Small intestine (tissue), 7 donors: ENCODE measurements at regions not wholly inside any gene's neighbourhood (a gene's known extent, or its start where the extent isn't known, plus 50 kb on each side); places are given as distances from the start of the nearest gene placed in this dataset.
A peak's percentile ranks its signal among the peaks of the same experiment; 100 is the strongest.

Experiments used
- DNase-seq, 2 donors: peaks; one replicate each; pipeline versions ENCODE4 v3.0.0 to v3.0.0-alpha.2; 2013
- FAIRE-seq: peaks from 2 replicates; lab custom pipeline; 2012; peaks lifted over from hg19 to GRCh38; lab: Jason Lieb, UNC
- H3K27ac ChIP-seq, 3 donors: one replicate each; pipeline ENCODE4 v1.5.1; 2013; ENCODE audit warnings: low read length in 2 of 3, mild to moderate bottlenecking in 2 of 3, control low read depth in 1 of 3, inconsistent platforms in 1 of 3, low read depth in 1 of 3, moderate library complexity in 1 of 3
- H3K27me3 ChIP-seq, 3 donors: one replicate each; pipeline ENCODE4 v1.6.1; 2013; ENCODE audit warnings: low read length in 3 of 3, inconsistent platforms in 1 of 3; ENCODE audit not compliant: control insufficient read depth in 3 of 3, insufficient read depth in 3 of 3
- H3K36me3 ChIP-seq, 3 donors: one replicate each; pipeline ENCODE4 v1.6.1; 2013; ENCODE audit warnings: low read length in 3 of 3, inconsistent platforms in 1 of 3, low read depth in 1 of 3, mild to moderate bottlenecking in 1 of 3, moderate library complexity in 1 of 3; ENCODE audit not compliant: control insufficient read depth in 3 of 3, insufficient read depth in 2 of 3
- H3K4me1 ChIP-seq, 3 donors: one replicate each; pipeline ENCODE4 v1.6.1; 2013; ENCODE audit warnings: low read length in 2 of 3, inconsistent platforms in 1 of 3, low read depth in 1 of 3, mild to moderate bottlenecking in 1 of 3, moderate library complexity in 1 of 3; ENCODE audit not compliant: control insufficient read depth in 3 of 3, insufficient read depth in 2 of 3
- H3K4me3 ChIP-seq, 3 donors: one replicate each; pipeline ENCODE4 v1.5.1; 2013; ENCODE audit warnings: low read length in 3 of 3, control low read depth in 1 of 3, inconsistent platforms in 1 of 3, low read depth in 1 of 3, mild to moderate bottlenecking in 1 of 3, moderate library complexity in 1 of 3
- H3K9me3 ChIP-seq, 2 donors: one replicate each; pipeline ENCODE4 v1.6.1; 2013; ENCODE audit warnings: low read depth in 1 of 2, low read length in 1 of 2; ENCODE audit not compliant: control insufficient read depth in 2 of 2, insufficient read depth in 1 of 2
- WGBS, 3 donors: extraction: QIAGEN DNeasy Blood & Tissue Kit; methylation state at CpG; one replicate each; pipeline ENCODE4 v1.1.7; 2013; 5-methylcytosine and 5-hydroxymethylcytosine counted together
- donor health status: healthy with polysubstance abuse.
- donor health status: control.
- donor health status: control.
- donor health status: Bipolar disorder and iron deficiency.
- donor health status: healthy.

GRCh38 chr15:96267463-96267862 is 63.0 kb upstream of the NR2F2 start:
- Histone ChIP-seq H3K27me3 (no peaks in the 10 kb centered on the region), H3K27ac (no peak overlapping the region), H3K4me1 (peaks cover 0 to 26% (median 0%) of the 10 kb centered on the region in 3 donors), H3K9me3 (no peaks in the 10 kb centered on the region), H3K4me3 (no peak overlapping the region), H3K36me3 (no peaks in the 10 kb centered on the region)
- WGBS, 3 donors = 83 to 94% (median 92%) methylated on average over 4 of the region's 4 CpGs
- DNase-seq = no peak
- no peak for FAIRE-seq

GRCh38 chr15:96268442-96269204 is 61.9 kb upstream of the NR2F2 start:
- no peak overlapping the region for H3K27ac ChIP-seq
- 74 to 78% (median 75%) methylated on average over 14 of the region's 14 CpGs for WGBS, 3 donors

GRCh38 chr15:96270581-96271172 is 59.8 kb upstream of the NR2F2 start:
- no peak overlapping the region for H3K4me3 ChIP-seq
- WGBS, 3 donors = 63 to 77% (median 66%) methylated on average over 6 of the region's 6 CpGs
- H3K9me3 ChIP-seq = no peaks in the 10 kb centered on the region
- no peaks in the 10 kb centered on the region for H3K27me3 ChIP-seq
- FAIRE-seq = no peak
- no peaks in the 10 kb centered on the region for H3K4me1 ChIP-seq
- H3K36me3 ChIP-seq = peaks cover 0 to 3% (median 0%) of the 10 kb centered on the region in 3 donors
- DNase-seq = peak; percentile 27 to 78
- H3K27ac ChIP-seq = no peak overlapping the region

More at GRCh38 chr15:96268442-96269204, 61.9 kb upstream of the NR2F2 start:
- Histone ChIP-seq H3K27me3 (no peaks in the 10 kb centered on the region), H3K4me1 (peaks cover 0 to 14% (median 0%) of the 10 kb centered on the region in 3 donors), H3K9me3 (no peaks in the 10 kb centered on the region), H3K36me3 (peaks cover 0 to 2% (median 0%) of the 10 kb centered on the region in 3 donors), H3K4me3 (no peak overlapping the region)
- FAIRE-seq (no peak), DNase-seq (peak in 1 of 2 donors; percentile 26)

GRCh38 chr15:96272427-96272826 is 58.1 kb upstream of the NR2F2 start:
- no peak for FAIRE-seq

GRCh38 chr15:96273317-96274086 is 57.0 kb upstream of the NR2F2 start:
- 74 to 84% (median 76%) methylated on average over 15 of the region's 15 CpGs for WGBS, 3 donors
- H3K4me1 ChIP-seq = no peaks in the 10 kb centered on the region
- no peaks in the 10 kb centered on the region for H3K9me3 ChIP-seq
- no peak for DNase-seq
- no peaks in the 10 kb centered on the region for H3K27me3 ChIP-seq
- no peak for FAIRE-seq
- no peak overlapping the region for H3K27ac ChIP-seq
- peaks cover 0 to 5% (median 0%) of the 10 kb centered on the region in 3 donors for H3K36me3 ChIP-seq
- no peak overlapping the region for H3K4me3 ChIP-seq

More at GRCh38 chr15:96272427-96272826, 58.1 kb upstream of the NR2F2 start:
- 83 to 94% (median 93%) methylated on average over 1 of the region's 1 CpG for WGBS, 3 donors
- Histone ChIP-seq H3K4me3 (no peak overlapping the region), H3K9me3 (no peaks in the 10 kb centered on the region), H3K27ac (no peak overlapping the region), H3K36me3 (peaks cover 0 to 3% (median 0%) of the 10 kb centered on the region in 3 donors), H3K27me3 (no peaks in the 10 kb centered on the region), H3K4me1 (no peaks in the 10 kb centered on the region)
- no peak for DNase-seq

GRCh38 chr15:96274087-96274440 is 56.4 kb upstream of the NR2F2 start:
- FAIRE-seq (no peak), DNase-seq (no peak)
- Histone ChIP-seq H3K27ac (no peak overlapping the region), H3K9me3 (no peaks in the 10 kb centered on the region), H3K4me3 (no peak overlapping the region), H3K4me1 (no peaks in the 10 kb centered on the region), H3K36me3 (peaks cover 0 to 5% (median 0%) of the 10 kb centered on the region in 3 donors), H3K27me3 (no peaks in the 10 kb centered on the region)
- 71 to 79% (median 75%) methylated on average over 7 of the region's 7 CpGs for WGBS, 3 donors

- DNase-seq (no peak), FAIRE-seq (no peak)
- Histone ChIP-seq H3K4me1 (no peaks in the 10 kb centered on the region), H3K27me3 (no peaks in the 10 kb centered on the region), H3K9me3 (no peaks in the 10 kb centered on the region), H3K4me3 (no peak overlapping the region), H3K27ac (no peak overlapping the region), H3K36me3 (peaks cover 0 to 5% (median 0%) of the 10 kb centered on the region in 3 donors)
- 67 to 73% (median 71%) methylated on average over 2 of the region's 2 CpGs for WGBS, 3 donors
These were observed 55.8 kb upstream of the NR2F2 start for GRCh38 chr15:96274698-96275097.

- peaks cover 0 to 5% (median 0%) of the 10 kb centered on the region in 3 donors for H3K36me3 ChIP-seq
- H3K27ac ChIP-seq = no peak overlapping the region
- DNase-seq = no peak
- peaks cover 0 to 4% of the 10 kb centered on the region in 2 donors for H3K9me3 ChIP-seq
- no peak overlapping the region for H3K4me3 ChIP-seq
- no peak for FAIRE-seq
- H3K27me3 ChIP-seq = no peaks in the 10 kb centered on the region
- no peaks in the 10 kb centered on the region for H3K4me1 ChIP-seq
- WGBS, 3 donors = 79 to 96% (median 96%) methylated on average over 4 of the region's 4 CpGs
These were observed 53.9 kb upstream of the NR2F2 start for GRCh38 chr15:96276438-96277210.
